Neutrophil (primary cell): ENCODE measurements at regions not wholly inside any gene's neighbourhood (a gene's known extent, or its start where the extent isn't known, plus 50 kb on each side); places are given as distances from the start of the nearest gene placed in this dataset.
"Not testable (repeated sequence)": the region's sequence is repeated elsewhere in the genome, so short reads cannot be mapped to it uniquely, and the experiment has no call there.

Experiments used
- H3K27ac ChIP-seq: fragments of 200-600 bp; sonication (generic); 2 replicates; pipeline ENCODE4 v1.5.1; 2016; ENCODE audit warnings: mild to moderate bottlenecking, moderate library complexity
- H3K27me3 ChIP-seq: fragments of 200-600 bp; sonication (generic); 2 replicates; pipeline ENCODE4 v1.6.0; 2016; ENCODE audit warnings: mild to moderate bottlenecking
- H3K36me3 ChIP-seq: fragments of 200-600 bp; sonication (generic); 2 replicates; pipeline ENCODE4 v1.5.1; 2017
- H3K4me1 ChIP-seq, 2 experiments: fragments of 200-600 bp in 1 of 2; sonication (generic) in 1 of 2; 1 replicate in 1 of 2; 2 replicates in 1 of 2; pipeline versions ENCODE4 v1.5.1 to v1.6.1; 2013 to 2016; ENCODE audit warnings: low read depth in 1 of 2, low read length in 1 of 2, mild to moderate bottlenecking in 1 of 2, moderate library complexity in 1 of 2; ENCODE audit not compliant: control insufficient read depth in 1 of 2, insufficient read depth in 1 of 2
- H3K4me3 ChIP-seq, 2 experiments: fragments of 200-600 bp in 1 of 2; sonication (generic) in 1 of 2; 1 replicate in 1 of 2; 2 replicates in 1 of 2; pipeline ENCODE4 v1.5.1; 2013 to 2016; ENCODE audit warnings: low read depth in 1 of 2, low read length in 1 of 2, mild to moderate bottlenecking in 1 of 2, moderate library complexity in 1 of 2
- H3K9me3 ChIP-seq: fragments of 200-600 bp; sonication (generic); 2 replicates; pipeline ENCODE4 v1.5.1; 2016
- TF ChIP-seq, protein P1 (sequence below): fragments of 200-600 bp; sonication (generic); IDR thresholded peaks from 2 replicates; pipeline ENCODE4 v1.5.1; 2016; ENCODE audit warnings: antibody characterized with exemption

DNA sequence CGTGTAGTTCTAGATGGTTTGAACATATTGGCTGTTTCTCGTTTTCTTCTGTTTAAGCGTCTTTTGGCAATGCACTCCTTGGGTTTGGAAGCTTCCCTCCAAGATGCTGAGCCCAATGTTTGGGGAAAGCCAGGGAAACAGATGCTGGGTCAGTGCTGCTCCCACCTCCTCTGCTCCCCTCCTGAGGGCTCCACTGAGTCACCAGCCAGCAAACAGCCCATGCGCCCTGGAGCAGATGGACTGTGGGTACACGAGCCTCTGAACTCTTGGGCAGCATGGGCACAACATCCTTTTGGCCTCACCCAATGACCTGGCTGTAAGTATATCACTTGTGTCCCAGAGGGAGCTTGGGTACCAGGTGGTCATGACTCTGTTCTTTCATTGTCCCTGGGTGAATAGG lies 207.6 kb downstream of the BUB3 start:
- H3K9me3 ChIP-seq, result no peaks in the 10 kb centered on the region
- no peak overlapping the region for H3K27ac ChIP-seq

DNA sequence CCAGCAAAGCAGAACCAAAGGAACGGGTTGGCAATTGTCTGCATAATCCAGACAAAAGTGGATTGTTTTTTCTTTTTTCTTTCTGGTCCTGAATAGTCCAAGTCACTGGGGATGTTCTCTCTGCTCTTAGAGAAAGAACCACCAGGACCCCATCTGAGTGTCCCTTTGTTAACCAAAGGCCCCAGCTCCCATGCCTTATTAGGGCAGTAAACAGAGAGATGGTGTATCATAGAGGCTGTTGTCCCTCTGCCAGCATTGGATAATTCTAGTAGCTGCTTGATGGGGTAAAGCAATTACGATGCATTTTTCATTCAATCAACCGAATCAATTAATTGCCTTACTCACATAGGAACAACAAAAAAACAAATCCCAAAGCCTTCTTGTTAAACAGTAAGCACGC lies 213.0 kb downstream of the BUB3 start:
- Histone ChIP-seq H3K4me1 (no peaks in the 10 kb centered on the region), H3K4me3 (no peak overlapping the region), H3K36me3 (no peaks in the 10 kb centered on the region), H3K9me3 (no peaks in the 10 kb centered on the region), H3K27me3 (no peaks in the 10 kb centered on the region), H3K27ac (no peak overlapping the region)
- TF ChIP-seq, protein P1, sequence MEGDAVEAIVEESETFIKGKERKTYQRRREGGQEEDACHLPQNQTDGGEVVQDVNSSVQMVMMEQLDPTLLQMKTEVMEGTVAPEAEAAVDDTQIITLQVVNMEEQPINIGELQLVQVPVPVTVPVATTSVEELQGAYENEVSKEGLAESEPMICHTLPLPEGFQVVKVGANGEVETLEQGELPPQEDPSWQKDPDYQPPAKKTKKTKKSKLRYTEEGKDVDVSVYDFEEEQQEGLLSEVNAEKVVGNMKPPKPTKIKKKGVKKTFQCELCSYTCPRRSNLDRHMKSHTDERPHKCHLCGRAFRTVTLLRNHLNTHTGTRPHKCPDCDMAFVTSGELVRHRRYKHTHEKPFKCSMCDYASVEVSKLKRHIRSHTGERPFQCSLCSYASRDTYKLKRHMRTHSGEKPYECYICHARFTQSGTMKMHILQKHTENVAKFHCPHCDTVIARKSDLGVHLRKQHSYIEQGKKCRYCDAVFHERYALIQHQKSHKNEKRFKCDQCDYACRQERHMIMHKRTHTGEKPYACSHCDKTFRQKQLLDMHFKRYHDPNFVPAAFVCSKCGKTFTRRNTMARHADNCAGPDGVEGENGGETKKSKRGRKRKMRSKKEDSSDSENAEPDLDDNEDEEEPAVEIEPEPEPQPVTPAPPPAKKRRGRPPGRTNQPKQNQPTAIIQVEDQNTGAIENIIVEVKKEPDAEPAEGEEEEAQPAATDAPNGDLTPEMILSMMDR, result no peak

More for the DNA sequence above, 207.6 kb downstream of the BUB3 start:
- peaks cover 14% of the 10 kb centered on the region for H3K27me3 ChIP-seq
- H3K4me3 ChIP-seq, result no peak overlapping the region
- TF ChIP-seq, protein P1, result no peak
- H3K4me1 ChIP-seq, result no peaks in the 10 kb centered on the region
- H3K36me3 ChIP-seq, result no peaks in the 10 kb centered on the region

DNA sequence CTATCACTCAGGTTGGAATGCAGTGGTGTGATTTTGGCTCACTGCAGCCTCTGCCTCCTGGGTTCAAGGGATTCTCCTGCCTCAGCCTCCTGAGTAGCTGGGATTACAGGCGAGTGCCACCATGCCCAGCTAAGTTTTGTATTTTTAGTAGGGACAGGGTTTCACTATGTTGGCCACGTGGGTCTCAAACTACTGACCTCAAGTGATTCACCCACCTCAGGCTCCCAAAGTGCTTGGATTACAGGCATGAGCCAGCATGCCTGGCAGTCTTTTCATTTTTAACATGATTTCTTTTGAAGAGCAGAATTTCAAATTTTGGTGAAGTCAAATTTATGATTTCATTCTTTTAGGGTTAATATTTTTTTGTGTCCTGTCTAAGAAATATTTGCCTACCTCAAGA lies 217.4 kb downstream of the BUB3 start:
- not testable (repeated sequence) for H3K27me3 ChIP-seq, H3K9me3 ChIP-seq, H3K36me3 ChIP-seq, H3K4me1 ChIP-seq, H3K4me3 ChIP-seq, H3K27ac ChIP-seq

- Histone ChIP-seq H3K36me3 (no peaks in the 10 kb centered on the region), H3K4me1 (no peaks in the 10 kb centered on the region), H3K9me3 (no peaks in the 10 kb centered on the region), H3K4me3 (no peak overlapping the region), H3K27me3 (peaks cover 9% of the 10 kb centered on the region), H3K27ac (no peak overlapping the region)
- TF ChIP-seq, protein P1, result no peak
These were observed 219.4 kb downstream of the BUB3 start for GRCh38 chr10:123373591-123373990.

- Histone ChIP-seq H3K27ac (no peak overlapping the region), H3K36me3 (no peaks in the 10 kb centered on the region), H3K27me3 (peaks cover 14% of the 10 kb centered on the region), H3K4me1 (no peaks in the 10 kb centered on the region), H3K9me3 (no peaks in the 10 kb centered on the region), H3K4me3 (no peak overlapping the region)
- TF ChIP-seq, protein P1, result no peak
These were observed 220.9 kb downstream of the BUB3 start for GRCh38 chr10:123375097-123375496.

GRCh38 chr10:123375738-123376137 lies 221.5 kb downstream of the BUB3 start:
- no peaks in the 10 kb centered on the region for H3K36me3 ChIP-seq
- H3K27ac ChIP-seq, result no peak overlapping the region
- H3K27me3 ChIP-seq, result peaks cover 14% of the 10 kb centered on the region
- no peaks in the 10 kb centered on the region for H3K9me3 ChIP-seq
- H3K4me1 ChIP-seq, result no peaks in the 10 kb centered on the region
- TF ChIP-seq, protein P1, result no peak
- H3K4me3 ChIP-seq, result no peak overlapping the region
